Activated B cell treated with CpG ODN at 0.5 μM for 24 hours (primary cell): ENCODE measurements at regions not wholly inside any gene's neighbourhood (a gene's known extent, or its start where the extent isn't known, plus 50 kb on each side); places are given as distances from the start of the nearest gene placed in this dataset.

Experiments
- ATAC-seq: fragments of 200-7000 bp; cut with Tn5 transposase; one replicate; pipeline ENCODE4 v1.10.0; 2021; ENCODE audit warnings: low read depth, mild to moderate bottlenecking, moderate library complexity
- CTCF ChIA-PET: fragments of 350-600 bp; sonication (Branson Sonifier 250); formaldehyde crosslinking; loops from one replicate; lab custom pipeline; 2021; ENCODE audit warnings: antibody characterized with exemption; lab: Charles Lee
- POLR2A ChIA-PET: fragments of 350-600 bp; sonication (Branson Sonifier 250); formaldehyde crosslinking; loops from one replicate; lab custom pipeline; 2021; ENCODE audit warnings: antibody characterized with exemption; lab: Charles Lee
- DNase-seq: peaks from one replicate; pipeline ENCODE4 v3.0.0; 2022
- H3K27ac Mint-ChIP-seq: one replicate; pipeline ENCODE4 v1.8.0; 2020; ENCODE audit warnings: mixed read lengths
- H3K27me3 Mint-ChIP-seq: one replicate; pipeline ENCODE4 v1.8.0; 2021; ENCODE audit warnings: mixed read lengths
- H3K36me3 Mint-ChIP-seq: one replicate; pipeline ENCODE4 v1.8.0; 2021; ENCODE audit warnings: low read depth, mixed read lengths
- H3K4me1 Mint-ChIP-seq: one replicate; pipeline ENCODE4 v1.8.0; 2021; ENCODE audit warnings: mixed read lengths
- H3K4me3 Mint-ChIP-seq: one replicate; pipeline ENCODE4 v1.8.0; 2020; ENCODE audit warnings: mild to moderate bottlenecking, mixed read lengths
- H3K9me3 Mint-ChIP-seq: one replicate; pipeline ENCODE4 v1.8.0; 2020; ENCODE audit warnings: mixed read lengths
- intact Hi-C: fragments of 100-400 bp; cut with micrococcal nuclease; formaldehyde crosslinking; loops from one replicate; pipeline ENCODE4 v1.15.1; 2024
- TF ChIP-seq, protein P1 (sequence below): fragments of 200-600 bp; IDR thresholded peaks from one replicate; pipeline ENCODE4 v1.8.0; 2022; ENCODE audit warnings: antibody characterized with exemption, mild to moderate bottlenecking

DNA sequence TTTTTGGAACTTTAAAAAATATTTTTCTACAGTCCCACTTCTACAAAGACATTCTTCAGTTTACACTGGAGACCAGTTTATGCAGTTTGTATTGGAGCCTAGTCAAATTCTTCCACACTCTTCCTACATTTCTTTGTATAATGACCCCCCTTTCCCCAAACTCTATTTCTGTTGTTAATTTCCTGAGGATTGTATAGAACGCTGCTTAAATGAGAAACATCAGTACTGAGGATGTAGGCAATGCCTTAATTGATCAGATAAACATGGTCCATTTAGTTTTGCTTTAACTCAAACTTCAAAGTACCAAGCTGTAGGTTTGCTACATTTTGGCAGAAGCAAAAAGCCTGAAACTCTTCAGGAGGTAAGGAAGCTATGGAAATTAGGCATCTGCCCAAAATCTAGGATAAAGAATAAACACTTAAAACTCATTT, 155.5 kb downstream of the SLC7A11 start:
- DNase-seq: no peak
- H3K9me3 Mint-ChIP-seq: no peaks in the 10 kb centered on the region
- CTCF ChIA-PET: no interaction called here

GRCh38 chr4:138085736-138086305, 156.3 kb downstream of the SLC7A11 start:
- DNase-seq (no peak), ATAC-seq (no peak)
- Mint-ChIP-seq H3K9me3 (no peaks in the 10 kb centered on the region), H3K27ac (no peak overlapping the region), H3K4me3 (no peak overlapping the region), H3K27me3 (no peaks in the 10 kb centered on the region), H3K36me3 (no peaks in the 10 kb centered on the region), H3K4me1 (no peaks in the 10 kb centered on the region)
- ChIA-PET CTCF (no interaction called here), POLR2A (no interaction called here)
- TF ChIP-seq, protein P1, sequence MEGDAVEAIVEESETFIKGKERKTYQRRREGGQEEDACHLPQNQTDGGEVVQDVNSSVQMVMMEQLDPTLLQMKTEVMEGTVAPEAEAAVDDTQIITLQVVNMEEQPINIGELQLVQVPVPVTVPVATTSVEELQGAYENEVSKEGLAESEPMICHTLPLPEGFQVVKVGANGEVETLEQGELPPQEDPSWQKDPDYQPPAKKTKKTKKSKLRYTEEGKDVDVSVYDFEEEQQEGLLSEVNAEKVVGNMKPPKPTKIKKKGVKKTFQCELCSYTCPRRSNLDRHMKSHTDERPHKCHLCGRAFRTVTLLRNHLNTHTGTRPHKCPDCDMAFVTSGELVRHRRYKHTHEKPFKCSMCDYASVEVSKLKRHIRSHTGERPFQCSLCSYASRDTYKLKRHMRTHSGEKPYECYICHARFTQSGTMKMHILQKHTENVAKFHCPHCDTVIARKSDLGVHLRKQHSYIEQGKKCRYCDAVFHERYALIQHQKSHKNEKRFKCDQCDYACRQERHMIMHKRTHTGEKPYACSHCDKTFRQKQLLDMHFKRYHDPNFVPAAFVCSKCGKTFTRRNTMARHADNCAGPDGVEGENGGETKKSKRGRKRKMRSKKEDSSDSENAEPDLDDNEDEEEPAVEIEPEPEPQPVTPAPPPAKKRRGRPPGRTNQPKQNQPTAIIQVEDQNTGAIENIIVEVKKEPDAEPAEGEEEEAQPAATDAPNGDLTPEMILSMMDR: no peak
- intact Hi-C loops: no loop called here

More for the DNA sequence above, 155.5 kb downstream of the SLC7A11 start:
- Mint-ChIP-seq H3K36me3 (no peaks in the 10 kb centered on the region), H3K4me3 (no peak overlapping the region), H3K27me3 (peaks cover 2% of the 10 kb centered on the region), H3K27ac (no peak overlapping the region), H3K4me1 (no peaks in the 10 kb centered on the region)
- TF ChIP-seq, protein P1: no peak
- intact Hi-C loops: no loop called here
- POLR2A ChIA-PET: no interaction called here
- no peak for ATAC-seq

DNA sequence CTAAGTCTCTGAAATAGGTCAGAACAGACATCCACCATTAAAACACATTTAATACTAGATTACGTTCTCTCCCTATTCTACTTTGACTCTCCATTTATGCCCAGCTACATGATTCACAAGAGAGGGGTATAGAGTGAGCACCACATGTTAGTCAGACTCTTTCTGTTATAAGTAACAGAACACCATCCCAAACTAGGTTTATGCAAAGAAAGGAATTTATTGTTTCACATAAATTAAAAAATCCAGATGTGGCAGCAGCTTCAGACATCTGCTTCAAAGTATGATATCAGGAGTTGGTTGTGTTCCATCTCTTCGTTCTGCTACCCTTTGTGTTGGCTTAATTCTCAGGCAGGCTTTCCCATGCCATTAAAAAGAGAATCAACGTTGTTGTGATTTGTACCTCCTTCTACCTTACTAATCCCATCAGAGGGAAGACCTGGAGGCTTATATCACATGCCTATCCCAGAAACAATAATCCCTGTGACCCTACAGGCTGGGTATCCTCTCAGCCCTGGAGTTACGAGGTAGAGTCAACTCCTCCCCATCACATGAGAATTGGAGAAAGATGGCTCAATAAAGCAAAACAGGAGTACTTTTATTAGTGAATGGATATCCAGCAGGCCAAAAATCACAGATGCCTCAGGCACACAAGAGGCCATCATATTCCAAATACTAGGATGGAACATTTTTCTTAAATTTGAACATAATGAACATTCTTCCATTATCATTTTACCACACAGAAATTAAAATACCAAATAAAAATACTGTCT, 163.2 kb downstream of the SLC7A11 start:
- POLR2A ChIA-PET: no interaction called here
- TF ChIP-seq, protein P1: no peak
- Mint-ChIP-seq H3K27me3 (peaks cover 3% of the 10 kb centered on the region), H3K36me3 (no peaks in the 10 kb centered on the region), H3K9me3 (no peaks in the 10 kb centered on the region), H3K27ac (no peak overlapping the region), H3K4me3 (no peak overlapping the region), H3K4me1 (no peaks in the 10 kb centered on the region)
- ATAC-seq: no peak
- CTCF ChIA-PET: interaction anchor here (3.4 kb wide), 1 partner anchor 12 kb away, joined by 12 read pairs; no protein-coding TSS in a partner anchor
- intact Hi-C loops: no loop called here
- no peak for DNase-seq

DNA sequence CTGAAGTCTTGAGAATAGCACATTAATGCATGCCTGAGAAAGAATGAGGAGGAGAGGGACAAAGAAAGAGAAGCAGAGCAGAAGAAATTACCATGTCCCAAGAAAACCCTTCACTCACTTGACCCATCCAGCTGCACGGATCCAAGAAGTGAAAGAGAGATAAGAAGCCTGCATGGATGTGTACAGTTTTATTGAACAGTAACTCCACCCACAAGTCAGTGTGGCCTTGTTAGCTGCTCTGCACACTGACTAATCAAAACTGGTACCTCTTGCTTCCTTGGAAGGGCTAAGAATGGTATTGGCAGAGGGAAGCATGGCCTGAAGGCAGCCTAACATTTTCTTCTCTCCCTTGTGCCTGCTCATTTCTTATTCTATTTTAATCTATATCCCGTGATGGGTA, 163.9 kb downstream of the SLC7A11 start:
- intact Hi-C loops: no loop called here
- Mint-ChIP-seq H3K4me3 (no peak overlapping the region), H3K27ac (no peak overlapping the region), H3K36me3 (no peaks in the 10 kb centered on the region), H3K9me3 (no peaks in the 10 kb centered on the region), H3K27me3 (peaks cover 3% of the 10 kb centered on the region), H3K4me1 (no peaks in the 10 kb centered on the region)
- ChIA-PET POLR2A (no interaction called here), CTCF (interaction anchor here (3.4 kb wide), 1 partner anchor 12 kb away, joined by 12 read pairs; no protein-coding TSS in a partner anchor)
- DNase-seq (no peak), ATAC-seq (no peak)
- TF ChIP-seq, protein P1: no peak

DNA sequence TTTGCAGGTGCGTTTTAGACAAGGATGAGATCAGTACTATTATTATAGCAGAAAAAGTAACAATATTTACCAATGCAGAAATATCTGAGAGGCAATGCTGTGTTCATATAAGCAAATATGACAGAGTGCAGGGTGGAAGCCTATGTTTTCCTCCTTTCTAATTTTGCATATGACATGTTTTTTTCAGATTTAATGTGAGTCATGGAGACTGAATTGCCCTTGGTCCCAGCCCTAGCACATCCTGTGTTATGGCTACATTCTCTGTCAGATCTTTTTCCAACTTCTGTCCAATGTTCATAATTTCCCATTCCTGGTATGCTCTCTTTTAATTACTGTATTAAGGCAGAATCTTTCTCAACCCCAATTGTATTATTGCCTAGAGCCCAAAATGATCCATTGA, 165.6 kb downstream of the SLC7A11 start:
- ChIA-PET CTCF (no interaction called here), POLR2A (no interaction called here)
- ATAC-seq (no peak), DNase-seq (no peak)
- no peaks in the 10 kb centered on the region for H3K4me1 Mint-ChIP-seq
- no peak overlapping the region for H3K27ac Mint-ChIP-seq
- H3K27me3 Mint-ChIP-seq: peaks cover 3% of the 10 kb centered on the region
- no peak overlapping the region for H3K4me3 Mint-ChIP-seq
- no peaks in the 10 kb centered on the region for H3K36me3 Mint-ChIP-seq
- H3K9me3 Mint-ChIP-seq: no peaks in the 10 kb centered on the region
- TF ChIP-seq, protein P1: no peak
- intact Hi-C loops: no loop called here
